ENCODE measurements at regions not wholly inside any gene's neighbourhood (a gene's known extent, or its start where the extent isn't known, plus 50 kb on each side); places are given as distances from the start of the nearest gene placed in this dataset.

DNA sequence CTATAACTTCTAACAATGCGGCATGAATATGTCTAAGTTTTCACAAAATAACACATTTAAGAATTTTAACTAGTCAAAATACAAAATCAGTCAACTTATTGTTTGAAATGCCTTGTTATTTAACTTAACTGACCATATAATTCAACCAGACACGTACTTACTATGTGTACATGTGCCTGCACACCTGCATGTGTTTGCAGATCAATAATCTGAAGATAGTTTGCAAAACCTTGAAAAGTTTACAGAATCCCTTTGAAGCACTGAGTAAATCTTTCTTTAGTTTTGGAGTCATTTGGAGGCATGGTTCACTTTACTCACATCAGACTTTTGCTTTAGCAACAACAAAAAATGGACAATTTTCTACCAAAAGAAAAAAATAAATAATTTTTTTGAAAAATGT, 363.8 kb downstream of the PMP22 start:
- TF ChIP-seq, protein P1, sequence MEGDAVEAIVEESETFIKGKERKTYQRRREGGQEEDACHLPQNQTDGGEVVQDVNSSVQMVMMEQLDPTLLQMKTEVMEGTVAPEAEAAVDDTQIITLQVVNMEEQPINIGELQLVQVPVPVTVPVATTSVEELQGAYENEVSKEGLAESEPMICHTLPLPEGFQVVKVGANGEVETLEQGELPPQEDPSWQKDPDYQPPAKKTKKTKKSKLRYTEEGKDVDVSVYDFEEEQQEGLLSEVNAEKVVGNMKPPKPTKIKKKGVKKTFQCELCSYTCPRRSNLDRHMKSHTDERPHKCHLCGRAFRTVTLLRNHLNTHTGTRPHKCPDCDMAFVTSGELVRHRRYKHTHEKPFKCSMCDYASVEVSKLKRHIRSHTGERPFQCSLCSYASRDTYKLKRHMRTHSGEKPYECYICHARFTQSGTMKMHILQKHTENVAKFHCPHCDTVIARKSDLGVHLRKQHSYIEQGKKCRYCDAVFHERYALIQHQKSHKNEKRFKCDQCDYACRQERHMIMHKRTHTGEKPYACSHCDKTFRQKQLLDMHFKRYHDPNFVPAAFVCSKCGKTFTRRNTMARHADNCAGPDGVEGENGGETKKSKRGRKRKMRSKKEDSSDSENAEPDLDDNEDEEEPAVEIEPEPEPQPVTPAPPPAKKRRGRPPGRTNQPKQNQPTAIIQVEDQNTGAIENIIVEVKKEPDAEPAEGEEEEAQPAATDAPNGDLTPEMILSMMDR (IDR thresholded peaks at IDR 0.05; ENCODE audit: extremely low read depth, missing control alignments) = no peak
- DNase-seq (ENCODE audit: low spot score) = no peak

DNA sequence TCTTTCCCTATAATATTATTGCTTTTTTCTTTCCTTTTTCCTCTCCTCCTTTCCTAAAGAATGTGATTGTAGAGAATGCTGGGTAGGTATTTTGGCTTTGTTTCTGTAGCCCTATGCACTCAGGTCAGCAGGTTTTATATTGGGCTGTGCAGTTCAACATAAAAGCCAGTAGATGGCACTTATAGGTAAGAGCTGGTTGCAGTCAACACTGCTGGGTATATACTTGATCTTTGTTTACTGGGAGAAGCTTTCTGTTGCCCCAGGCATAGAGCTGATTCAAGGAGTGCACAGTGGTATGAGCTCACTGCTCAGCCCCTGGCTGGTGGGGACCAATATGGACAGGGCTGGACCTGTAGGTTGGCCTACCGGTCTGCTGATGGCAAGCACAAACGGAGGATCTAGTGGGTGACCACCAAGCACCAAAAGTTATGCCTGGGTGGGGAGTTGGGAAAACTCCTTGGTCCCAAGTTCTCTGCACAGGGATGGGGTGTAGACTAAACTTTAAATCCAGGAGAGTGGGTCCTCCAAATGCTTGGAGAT, 378.9 kb downstream of the PMP22 start:
- TF ChIP-seq, protein P1 (IDR thresholded peaks at IDR 0.05; ENCODE audit: extremely low read depth, missing control alignments) = no peak
- DNase-seq (ENCODE audit: low spot score) = no peak

DNA sequence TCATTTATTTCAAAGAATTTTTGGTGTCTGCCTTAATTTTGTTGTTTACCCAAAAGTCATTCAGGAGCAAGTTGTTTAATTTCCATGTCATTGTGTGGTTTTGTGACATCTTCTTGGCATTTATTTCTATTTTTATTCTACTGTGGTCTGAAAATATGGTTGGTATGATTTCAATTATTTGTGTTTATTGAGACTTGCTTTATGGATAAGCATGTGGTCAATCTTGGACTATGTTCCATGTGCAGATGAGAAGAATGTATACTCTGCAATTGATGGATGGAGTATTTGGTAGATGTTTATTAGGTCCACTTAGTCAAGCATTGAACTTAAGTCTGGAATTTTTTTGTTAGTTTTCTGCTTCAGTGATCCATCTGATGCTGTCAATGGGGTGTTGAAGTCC, 383.0 kb downstream of the PMP22 start:
- no peak for DNase-seq (ENCODE audit: low spot score)
- TF ChIP-seq, protein P1 (IDR thresholded peaks at IDR 0.05; ENCODE audit: extremely low read depth, missing control alignments) = no peak

DNA sequence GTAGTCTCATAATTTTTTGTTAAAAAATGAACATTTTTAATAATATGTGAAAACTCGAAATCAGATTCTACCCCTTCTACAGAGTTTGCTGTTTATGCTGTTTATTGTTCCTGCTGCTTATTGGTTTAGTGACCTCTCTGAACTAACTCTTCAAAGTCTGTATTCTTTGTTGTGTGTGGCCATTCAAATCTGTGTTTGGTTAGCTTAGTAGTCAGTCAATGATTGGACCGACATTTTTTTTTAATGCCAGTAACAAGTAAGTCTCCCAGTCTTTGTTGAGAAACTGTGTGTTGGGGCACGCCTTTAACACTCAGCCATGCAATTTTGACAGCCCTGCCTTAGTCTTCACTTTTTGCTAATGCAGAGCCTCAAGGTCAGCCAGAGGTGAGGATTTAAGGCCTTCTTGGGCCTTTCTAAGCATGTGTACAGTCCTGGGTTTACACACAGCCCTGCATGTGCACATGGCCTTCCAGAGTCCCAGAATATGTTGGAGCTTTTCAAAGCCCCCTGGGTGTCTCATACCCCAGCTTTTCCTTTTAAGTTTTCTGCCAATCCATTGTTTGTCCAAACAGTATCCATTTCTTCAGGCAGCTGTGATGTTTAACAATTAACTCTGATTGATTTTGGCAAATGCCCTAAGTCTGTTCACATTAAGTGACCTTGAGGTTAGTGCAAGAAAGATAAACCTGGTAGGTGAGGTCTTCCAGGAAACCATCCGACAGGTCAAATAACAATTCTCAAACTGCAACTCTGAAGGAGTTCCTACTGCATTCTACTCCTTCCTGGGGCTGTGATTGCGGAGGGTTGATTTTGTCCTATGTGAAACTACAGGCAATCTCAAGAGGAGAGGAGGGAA, 389.3 kb downstream of the PMP22 start:
- DNase-seq (ENCODE audit: low spot score) = no peak
- TF ChIP-seq, protein P1 (IDR thresholded peaks at IDR 0.05; ENCODE audit: extremely low read depth, missing control alignments) = no peak

DNA sequence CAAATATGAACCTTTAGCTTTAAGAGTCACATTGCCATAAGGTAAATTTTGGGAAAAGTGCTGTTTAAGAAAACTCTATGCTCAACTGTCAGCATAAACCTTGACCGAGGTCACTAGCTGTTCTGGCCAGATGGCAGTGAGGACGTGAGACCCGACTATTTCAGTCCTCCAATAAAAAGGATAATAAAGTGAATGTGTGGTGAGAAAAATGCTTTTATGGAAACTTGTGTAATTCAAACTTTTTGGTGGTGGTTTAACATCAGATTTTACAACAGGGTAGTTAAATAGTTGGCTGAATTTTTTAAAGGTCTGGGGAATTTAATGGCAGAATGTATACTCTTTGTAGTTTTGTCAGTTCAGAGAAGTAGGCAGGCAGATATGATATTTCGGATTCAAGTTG, 391.1 kb downstream of the PMP22 start:
- no peak for DNase-seq (ENCODE audit: low spot score)
- TF ChIP-seq, protein P1 (IDR thresholded peaks at IDR 0.05; ENCODE audit: extremely low read depth, missing control alignments) = no peak

DNA sequence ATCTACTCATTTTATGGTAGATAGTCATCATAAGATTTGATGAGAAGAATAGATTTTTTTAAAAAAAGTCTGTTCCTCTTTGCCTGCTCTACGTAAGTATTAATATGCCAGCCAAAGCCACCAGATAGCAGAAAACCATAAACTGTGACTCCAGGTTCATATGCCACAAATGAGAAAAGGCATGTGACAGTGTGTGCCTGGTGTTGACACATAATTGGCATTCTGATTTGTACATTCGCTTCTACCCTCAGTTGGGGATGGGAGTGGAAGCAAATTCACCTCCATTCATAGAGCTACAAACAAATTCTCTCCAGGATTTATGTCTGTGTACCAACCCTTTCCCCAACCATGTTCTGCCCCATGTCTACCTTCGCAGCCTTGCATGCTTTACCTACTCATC, 391.6 kb downstream of the PMP22 start:
- DNase-seq (ENCODE audit: low spot score) = no peak
- TF ChIP-seq, protein P1 (IDR thresholded peaks at IDR 0.05; ENCODE audit: extremely low read depth, missing control alignments) = no peak

DNA sequence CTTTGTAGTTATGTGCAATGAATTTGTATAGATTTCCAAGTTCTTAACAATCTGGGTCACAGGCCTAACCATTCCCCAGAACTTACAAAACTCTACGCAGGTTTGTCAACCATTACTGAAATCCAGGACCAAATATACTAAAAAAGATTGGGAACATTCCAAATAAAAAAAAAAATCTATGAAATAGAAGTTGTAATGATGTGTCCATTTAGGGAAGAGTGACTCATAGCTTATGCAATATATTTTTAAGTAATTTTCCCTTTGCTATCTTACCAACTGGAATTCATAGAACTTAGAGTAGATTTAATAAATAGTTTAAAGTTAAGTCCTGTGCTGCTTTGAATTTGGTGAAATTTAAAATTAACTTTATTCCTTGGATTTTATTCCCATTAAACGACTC, 393.2 kb downstream of the PMP22 start:
- TF ChIP-seq, protein P1 (IDR thresholded peaks at IDR 0.05; ENCODE audit: extremely low read depth, missing control alignments) = no peak
- no peak for DNase-seq (ENCODE audit: low spot score)
